IPS DF 4.7 (cell line): ENCODE measurements at regions not wholly inside any gene's neighbourhood (a gene's known extent, or its start where the extent isn't known, plus 50 kb on each side); places are given as distances from the start of the nearest gene placed in this dataset.

Experiments
- DNase-seq: peaks from one replicate; pipeline ENCODE4 v3.0.0-alpha.2; 2013; ENCODE audit warnings: low spot score; ENCODE audit errors: extremely low read depth

- DNase-seq: no peak
Measured at GRCh38 chr11:80024119-80024518, 583.3 kb upstream of the TENM4 start.

- no peak for DNase-seq
Measured at GRCh38 chr11:80023386-80023785, 582.6 kb upstream of the TENM4 start.

GRCh38 chr11:80010536-80010935 lies 569.7 kb upstream of the TENM4 start:
- DNase-seq: no peak

- no peak for DNase-seq
Measured at GRCh38 chr11:80009081-80009480, 568.3 kb upstream of the TENM4 start.

- DNase-seq: no peak
Measured at GRCh38 chr11:80007616-80008015, 566.8 kb upstream of the TENM4 start.

- no peak for DNase-seq
Measured at GRCh38 chr11:79990141-79990540, 549.3 kb upstream of the TENM4 start.

GRCh38 chr11:79982185-79982584 lies 541.4 kb upstream of the TENM4 start:
- DNase-seq: no peak

GRCh38 chr11:79980916-79981315 lies 540.1 kb upstream of the TENM4 start:
- no peak for DNase-seq

GRCh38 chr11:79973721-79974617 lies 533.1 kb upstream of the TENM4 start:
- peak; percentile 30 for DNase-seq

GRCh38 chr11:79971255-79971654 lies 530.4 kb upstream of the TENM4 start:
- no peak for DNase-seq

- DNase-seq: no peak
Measured at GRCh38 chr11:79966592-79966991, 525.8 kb upstream of the TENM4 start.

- DNase-seq: no peak
Measured at GRCh38 chr11:79963856-79964645, 523.2 kb upstream of the TENM4 start.

- DNase-seq: no peak
Measured at GRCh38 chr11:79960461-79960860, 519.6 kb upstream of the TENM4 start.

GRCh38 chr11:79959318-79959717 lies 518.5 kb upstream of the TENM4 start:
- no peak for DNase-seq

GRCh38 chr11:79957702-79958101 lies 516.9 kb upstream of the TENM4 start:
- DNase-seq: no peak

GRCh38 chr11:79956061-79956460 lies 515.2 kb upstream of the TENM4 start:
- no peak for DNase-seq

GRCh38 chr11:79953629-79954028 lies 512.8 kb upstream of the TENM4 start:
- no peak for DNase-seq

GRCh38 chr11:79950741-79951140 lies 509.9 kb upstream of the TENM4 start:
- no peak for DNase-seq

GRCh38 chr11:79950172-79950571 lies 509.3 kb upstream of the TENM4 start:
- no peak for DNase-seq

- DNase-seq: no peak
Measured at GRCh38 chr11:79949574-79949973, 508.7 kb upstream of the TENM4 start.

GRCh38 chr11:79942646-79943045 lies 501.8 kb upstream of the TENM4 start:
- DNase-seq: no peak

- DNase-seq: no peak
Measured at GRCh38 chr11:79942090-79942489, 501.3 kb upstream of the TENM4 start.
